ENCODE measurements at regions not wholly inside any gene's neighbourhood (a gene's known extent, or its start where the extent isn't known, plus 50 kb on each side); places are given as distances from the start of the nearest gene placed in this dataset.
"Not testable (repeated sequence)": the region's sequence is repeated elsewhere in the genome, so short reads cannot be mapped to it uniquely, and the experiment has no call there.

GRCh38 chr2:84177733-84178132, 281.3 kb downstream of the SUCLG1 start:
- DNase-seq (no peak), ATAC-seq (no peak)
- H3K4me3 ChIP-seq (ENCODE audit: low read length), result no peak overlapping the region
- intact Hi-C loops (cut with DNase I), result loop anchor here in 1 of 4 donors (2.0 kb wide), 1 partner anchor 31 kb away; no protein-coding TSS in a partner anchor
- no peak overlapping the region for H3K27ac ChIP-seq (ENCODE audit: low read length)
- WGBS, result 79% methylated on average over 6 of the region's 6 CpGs
- no peaks in the 10 kb centered on the region for H3K4me1 ChIP-seq (ENCODE audit: control insufficient read depth, insufficient read depth, low read length)
- H3K27me3 ChIP-seq (ENCODE audit: control insufficient read depth, insufficient read depth), result no peaks in the 10 kb centered on the region
- H3K9me3 ChIP-seq (ENCODE audit: control insufficient read depth, low read length), result no peaks in the 10 kb centered on the region

- WGBS, result 88% methylated on average over 3 of the region's 3 CpGs
- intact Hi-C loops (cut with DNase I), result no loop called here
- no peak for DNase-seq
- Histone ChIP-seq H3K27ac (ENCODE audit: low read length) (no peak overlapping the region), H3K27me3 (ENCODE audit: control insufficient read depth, insufficient read depth) (no peaks in the 10 kb centered on the region), H3K4me1 (ENCODE audit: control insufficient read depth, insufficient read depth, low read length) (no peaks in the 10 kb centered on the region), H3K9me3 (ENCODE audit: control insufficient read depth, low read length) (no peaks in the 10 kb centered on the region), H3K4me3 (ENCODE audit: low read length) (no peak overlapping the region)
- ATAC-seq, result no peak
Measured at GRCh38 chr2:84175970-84176369, 283.1 kb downstream of the SUCLG1 start.

GRCh38 chr2:84175340-84175739, 283.7 kb downstream of the SUCLG1 start:
- H3K27me3 ChIP-seq (ENCODE audit: control insufficient read depth, insufficient read depth), result no peaks in the 10 kb centered on the region
- no peak for ATAC-seq
- no peaks in the 10 kb centered on the region for H3K4me1 ChIP-seq (ENCODE audit: control insufficient read depth, insufficient read depth, low read length)
- no peak for DNase-seq
- WGBS, result 64% methylated on average over 1 of the region's 1 CpG
- intact Hi-C loops (cut with DNase I), result no loop called here
- no peak overlapping the region for H3K4me3 ChIP-seq (ENCODE audit: low read length)
- H3K9me3 ChIP-seq (ENCODE audit: control insufficient read depth, low read length), result no peaks in the 10 kb centered on the region
- H3K27ac ChIP-seq (ENCODE audit: low read length), result no peak overlapping the region

GRCh38 chr2:84173041-84173440, 286.0 kb downstream of the SUCLG1 start:
- ATAC-seq, result no peak
- Histone ChIP-seq H3K4me1 (ENCODE audit: control insufficient read depth, insufficient read depth, low read length) (no peaks in the 10 kb centered on the region), H3K9me3 (ENCODE audit: control insufficient read depth, low read length) (no peaks in the 10 kb centered on the region), H3K27ac (ENCODE audit: low read length) (no peak overlapping the region), H3K27me3 (ENCODE audit: control insufficient read depth, insufficient read depth) (no peaks in the 10 kb centered on the region), H3K4me3 (ENCODE audit: low read length) (no peak overlapping the region)
- DNase-seq, result no peak
- intact Hi-C loops (cut with DNase I), result no loop called here
- WGBS, result 79% methylated on average over 1 of the region's 1 CpG

- Histone ChIP-seq H3K9me3 (ENCODE audit: control insufficient read depth, low read length) (no peaks in the 10 kb centered on the region), H3K4me3 (ENCODE audit: low read length) (no peak overlapping the region), H3K4me1 (ENCODE audit: control insufficient read depth, insufficient read depth, low read length) (no peaks in the 10 kb centered on the region), H3K27ac (ENCODE audit: low read length) (no peak overlapping the region), H3K27me3 (ENCODE audit: control insufficient read depth, insufficient read depth) (no peaks in the 10 kb centered on the region)
- intact Hi-C loops (cut with DNase I), result no loop called here
- DNase-seq, result no peak
- no peak for ATAC-seq
- WGBS, result 84% methylated on average over 1 of the region's 1 CpG
Measured at GRCh38 chr2:84170979-84171378, 288.1 kb downstream of the SUCLG1 start.

GRCh38 chr2:84169871-84170270, 289.2 kb downstream of the SUCLG1 start:
- no peak for ATAC-seq
- intact Hi-C loops (cut with DNase I), result no loop called here
- no peak overlapping the region for H3K4me3 ChIP-seq (ENCODE audit: low read length)
- H3K9me3 ChIP-seq (ENCODE audit: control insufficient read depth, low read length), result no peaks in the 10 kb centered on the region
- no peak overlapping the region for H3K27ac ChIP-seq (ENCODE audit: low read length)
- 85% methylated on average over 2 of the region's 2 CpGs for WGBS
- no peaks in the 10 kb centered on the region for H3K4me1 ChIP-seq (ENCODE audit: control insufficient read depth, insufficient read depth, low read length)
- no peaks in the 10 kb centered on the region for H3K27me3 ChIP-seq (ENCODE audit: control insufficient read depth, insufficient read depth)
- DNase-seq, result no peak

- intact Hi-C loops (cut with DNase I); H3K27me3 ChIP-seq (ENCODE audit: control insufficient read depth, insufficient read depth); H3K4me1 ChIP-seq (ENCODE audit: control insufficient read depth, insufficient read depth, low read length); H3K4me3 ChIP-seq (ENCODE audit: low read length); H3K9me3 ChIP-seq (ENCODE audit: control insufficient read depth, low read length); DNase-seq; ATAC-seq; H3K27ac ChIP-seq (ENCODE audit: low read length): not testable (repeated sequence)
- 78% methylated on average over 1 of the region's 1 CpG for WGBS
Measured at GRCh38 chr2:84168552-84168951, 290.5 kb downstream of the SUCLG1 start.

GRCh38 chr2:84165256-84165655, 293.8 kb downstream of the SUCLG1 start:
- WGBS, result 82% methylated on average over 2 of the region's 2 CpGs
- DNase-seq (no peak), ATAC-seq (no peak)
- no peaks in the 10 kb centered on the region for H3K27me3 ChIP-seq (ENCODE audit: control insufficient read depth, insufficient read depth)
- intact Hi-C loops (cut with DNase I), result no loop called here
- H3K27ac ChIP-seq (ENCODE audit: low read length), result no peak overlapping the region
- no peaks in the 10 kb centered on the region for H3K4me1 ChIP-seq (ENCODE audit: control insufficient read depth, insufficient read depth, low read length)
- no peak overlapping the region for H3K4me3 ChIP-seq (ENCODE audit: low read length)
- no peaks in the 10 kb centered on the region for H3K9me3 ChIP-seq (ENCODE audit: control insufficient read depth, low read length)

GRCh38 chr2:84160453-84160852, 298.6 kb downstream of the SUCLG1 start:
- WGBS, result 77% methylated on average over 1 of the region's 1 CpG
- H3K4me1 ChIP-seq (ENCODE audit: control insufficient read depth, insufficient read depth, low read length), result no peaks in the 10 kb centered on the region
- H3K27ac ChIP-seq (ENCODE audit: low read length), result no peak overlapping the region
- ATAC-seq (no peak), DNase-seq (no peak)
- no peaks in the 10 kb centered on the region for H3K9me3 ChIP-seq (ENCODE audit: control insufficient read depth, low read length)
- no peak overlapping the region for H3K4me3 ChIP-seq (ENCODE audit: low read length)
- intact Hi-C loops (cut with DNase I), result no loop called here
- no peaks in the 10 kb centered on the region for H3K27me3 ChIP-seq (ENCODE audit: control insufficient read depth, insufficient read depth)

GRCh38 chr2:84158605-84159004, 300.5 kb downstream of the SUCLG1 start:
- Histone ChIP-seq H3K9me3 (ENCODE audit: control insufficient read depth, low read length) (no peaks in the 10 kb centered on the region), H3K4me3 (ENCODE audit: low read length) (no peak overlapping the region), H3K27me3 (ENCODE audit: control insufficient read depth, insufficient read depth) (no peaks in the 10 kb centered on the region), H3K4me1 (ENCODE audit: control insufficient read depth, insufficient read depth, low read length) (no peaks in the 10 kb centered on the region), H3K27ac (ENCODE audit: low read length) (no peak overlapping the region)
- ATAC-seq, result no peak
- intact Hi-C loops (cut with DNase I), result no loop called here
- WGBS, result 86% methylated on average over 2 of the region's 2 CpGs
- no peak for DNase-seq

- H3K4me3 ChIP-seq (ENCODE audit: low read length), result no peak overlapping the region
- no peak for DNase-seq
- no peak overlapping the region for H3K27ac ChIP-seq (ENCODE audit: low read length)
- no peaks in the 10 kb centered on the region for H3K27me3 ChIP-seq (ENCODE audit: control insufficient read depth, insufficient read depth)
- WGBS, result 73% methylated on average over 2 of the region's 2 CpGs
- no peaks in the 10 kb centered on the region for H3K9me3 ChIP-seq (ENCODE audit: control insufficient read depth, low read length)
- no peaks in the 10 kb centered on the region for H3K4me1 ChIP-seq (ENCODE audit: control insufficient read depth, insufficient read depth, low read length)
- ATAC-seq, result no peak
- intact Hi-C loops (cut with DNase I), result no loop called here
Measured at GRCh38 chr2:84152462-84152861, 306.6 kb downstream of the SUCLG1 start.

- H3K27ac ChIP-seq (ENCODE audit: low read length), result no peak overlapping the region
- DNase-seq (no peak), ATAC-seq (no peak)
- WGBS, result 83% methylated on average over 4 of the region's 4 CpGs
- H3K4me3 ChIP-seq (ENCODE audit: low read length), result no peak overlapping the region
- no peaks in the 10 kb centered on the region for H3K4me1 ChIP-seq (ENCODE audit: control insufficient read depth, insufficient read depth, low read length)
- H3K9me3 ChIP-seq (ENCODE audit: control insufficient read depth, low read length), result no peaks in the 10 kb centered on the region
- intact Hi-C loops (cut with DNase I), result no loop called here
- H3K27me3 ChIP-seq (ENCODE audit: control insufficient read depth, insufficient read depth), result no peaks in the 10 kb centered on the region
Measured at GRCh38 chr2:84144345-84144744, 314.7 kb downstream of the SUCLG1 start.
